ENCODE measurements at regions not wholly inside any gene's neighbourhood (a gene's known extent, or its start where the extent isn't known, plus 50 kb on each side); places are given as distances from the start of the nearest gene placed in this dataset.
"Not testable (repeated sequence)": the region's sequence is repeated elsewhere in the genome, so short reads cannot be mapped to it uniquely, and the experiment has no call there.

GRCh38 chr14:35988972-35989690 lies 163.0 kb downstream of the BRMS1L start:
- DNase-seq (ENCODE audit: low spot score), result no peak

GRCh38 chr14:35988550-35988949 lies 162.4 kb downstream of the BRMS1L start:
- DNase-seq (ENCODE audit: low spot score), result no peak

- DNase-seq (ENCODE audit: low spot score), result no peak
These were observed 161.6 kb downstream of the BRMS1L start for GRCh38 chr14:35987731-35988130.

DNA sequence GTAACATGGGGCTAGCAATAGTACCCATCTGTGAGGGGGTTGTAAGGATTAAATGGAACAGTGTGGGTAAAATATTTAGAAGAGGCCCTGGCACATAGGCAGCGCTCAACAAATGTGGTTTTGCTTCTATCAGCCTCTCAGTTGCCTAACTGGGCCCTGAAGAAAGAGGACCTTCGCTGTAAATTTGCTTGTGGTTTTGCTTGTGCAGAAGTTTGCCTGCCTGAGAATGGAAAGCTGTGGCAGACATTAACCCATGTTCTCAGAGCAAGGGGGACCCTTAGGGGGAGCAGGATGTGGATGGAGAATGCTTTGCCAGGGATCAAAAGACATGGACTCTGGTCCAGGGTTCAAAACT lies 160.1 kb downstream of the BRMS1L start:
- no peak for DNase-seq (ENCODE audit: low spot score)

DNA sequence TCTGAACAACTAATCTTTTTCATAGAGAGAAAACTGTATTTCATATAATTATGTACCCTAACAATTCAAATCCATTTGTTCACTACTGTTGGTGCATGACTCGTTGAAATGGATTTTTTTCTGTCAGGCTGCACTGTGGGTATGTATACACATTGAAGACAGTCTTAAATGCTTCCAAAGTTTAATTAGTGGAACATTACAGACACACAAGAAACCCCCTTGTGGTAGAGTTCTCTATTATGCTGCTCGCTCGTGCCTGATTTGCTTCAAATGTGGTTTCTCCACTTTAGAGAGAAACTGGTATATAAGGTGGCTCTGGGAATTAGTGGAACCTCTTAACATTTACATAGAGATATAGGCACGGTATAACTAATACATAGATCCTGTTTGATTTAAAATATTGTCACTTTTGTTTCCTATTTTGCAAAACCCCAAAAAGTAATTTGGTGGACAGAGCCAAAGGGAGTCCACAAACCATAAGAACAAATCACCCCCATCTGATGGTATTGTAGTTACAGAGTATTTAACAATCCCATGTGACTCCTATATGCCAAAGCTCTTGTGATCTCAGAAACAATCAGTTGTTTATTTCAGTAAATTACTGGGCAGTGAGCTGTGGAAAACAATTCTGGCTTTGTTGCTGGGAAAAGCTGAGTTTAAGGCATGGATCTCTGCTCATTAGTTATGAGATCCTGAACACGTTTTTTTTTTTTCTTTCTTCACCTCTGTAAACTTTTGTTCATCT lies 159.5 kb downstream of the BRMS1L start:
- DNase-seq (ENCODE audit: low spot score), result no peak

- no peak for DNase-seq (ENCODE audit: low spot score)
These were observed 153.4 kb downstream of the BRMS1L start for GRCh38 chr14:35979531-35979930.

DNA sequence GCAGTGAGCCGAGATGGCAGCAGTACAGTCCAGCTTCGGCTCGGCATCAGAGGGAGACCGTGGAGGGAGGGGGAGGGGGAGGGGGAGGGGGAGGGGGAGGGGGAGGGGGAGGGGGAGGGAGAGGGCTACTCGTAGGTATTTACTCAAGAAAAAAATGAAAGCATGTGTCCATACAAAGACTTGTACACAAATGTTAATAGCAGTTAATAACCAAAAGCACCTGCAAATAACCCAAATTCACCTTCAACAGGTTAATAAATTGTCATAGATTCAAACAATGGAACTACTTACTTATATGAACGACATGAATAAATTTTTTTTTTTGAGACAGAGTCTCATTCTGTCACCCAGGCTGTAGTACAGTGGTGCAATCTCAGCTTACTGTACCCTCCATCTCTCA lies 152.4 kb downstream of the BRMS1L start:
- DNase-seq (ENCODE audit: low spot score), result no peak

- no peak for DNase-seq (ENCODE audit: low spot score)
These were observed 149.7 kb downstream of the BRMS1L start for GRCh38 chr14:35975814-35976213.

DNA sequence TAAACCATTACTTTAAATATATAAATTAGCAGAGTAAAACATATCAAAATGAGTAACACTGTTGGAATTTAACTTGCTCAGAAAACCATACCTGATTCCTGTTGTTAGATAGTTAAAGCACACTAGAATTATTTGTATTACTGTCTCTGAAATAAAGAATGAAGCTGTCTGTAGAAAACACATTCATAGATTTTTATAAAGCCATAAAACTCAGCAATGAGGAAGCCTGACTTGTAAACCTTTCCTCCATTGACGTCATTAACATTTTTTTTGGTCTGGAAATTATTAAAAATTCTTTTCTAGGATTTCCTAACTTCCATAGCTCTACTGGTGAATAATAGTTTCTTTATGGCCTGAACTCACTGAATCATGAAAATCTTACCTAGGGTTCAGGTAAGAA lies 147.6 kb downstream of the BRMS1L start:
- DNase-seq (ENCODE audit: low spot score), result no peak

DNA sequence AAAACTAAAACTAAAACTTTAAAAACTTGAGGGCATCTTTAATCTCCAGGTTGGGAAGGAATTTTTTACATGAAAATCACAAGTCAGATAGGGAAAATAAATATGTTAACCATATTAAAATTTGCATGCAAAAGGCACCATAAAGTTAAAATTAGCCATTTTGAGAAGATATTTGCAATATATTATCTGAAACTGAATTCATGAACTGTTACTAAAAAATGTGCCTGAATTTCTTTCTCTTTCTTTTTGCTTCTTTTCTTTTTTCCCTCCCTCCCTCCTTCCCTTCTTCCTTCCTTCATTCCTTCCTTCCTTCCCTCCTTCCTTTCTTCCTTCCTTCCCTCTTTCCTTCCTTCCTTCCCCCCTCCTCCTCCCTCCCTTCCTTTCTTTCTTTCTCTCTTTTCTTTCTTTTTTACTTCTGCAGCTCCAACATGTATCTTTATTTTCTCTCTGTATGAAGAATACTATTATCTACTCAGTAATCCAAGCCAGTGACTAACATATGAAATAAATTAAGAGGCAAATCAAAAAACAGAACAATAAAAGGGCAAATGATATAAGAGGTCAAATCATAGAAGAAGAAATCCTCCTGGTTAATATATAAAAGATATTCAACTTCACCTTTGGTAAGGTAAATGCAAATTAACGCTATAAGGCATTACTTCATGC lies 146.0 kb downstream of the BRMS1L start:
- DNase-seq (ENCODE audit: low spot score), result no peak

DNA sequence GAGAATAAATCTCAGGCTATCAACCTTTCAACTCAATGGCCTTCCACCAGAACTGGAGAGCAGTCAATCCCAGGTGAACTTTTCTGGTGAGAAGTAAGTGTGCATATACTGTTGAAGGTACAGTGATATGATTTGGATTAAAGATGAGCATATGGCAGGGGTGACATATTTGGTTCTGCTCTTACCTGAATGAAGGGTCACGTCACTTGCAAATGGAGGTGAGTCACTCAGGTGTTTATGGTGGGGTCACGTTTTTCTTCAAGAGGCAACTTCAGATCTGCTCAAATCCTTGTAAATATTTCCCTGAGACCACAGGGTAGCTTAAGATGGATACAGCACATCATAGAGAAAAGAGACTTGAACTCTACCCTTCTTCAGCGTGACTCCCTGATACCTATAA lies 143.2 kb downstream of the BRMS1L start:
- no peak for DNase-seq (ENCODE audit: low spot score)

- DNase-seq (ENCODE audit: low spot score), result no peak
These were observed 139.3 kb downstream of the BRMS1L start for GRCh38 chr14:35965400-35965799.

DNA sequence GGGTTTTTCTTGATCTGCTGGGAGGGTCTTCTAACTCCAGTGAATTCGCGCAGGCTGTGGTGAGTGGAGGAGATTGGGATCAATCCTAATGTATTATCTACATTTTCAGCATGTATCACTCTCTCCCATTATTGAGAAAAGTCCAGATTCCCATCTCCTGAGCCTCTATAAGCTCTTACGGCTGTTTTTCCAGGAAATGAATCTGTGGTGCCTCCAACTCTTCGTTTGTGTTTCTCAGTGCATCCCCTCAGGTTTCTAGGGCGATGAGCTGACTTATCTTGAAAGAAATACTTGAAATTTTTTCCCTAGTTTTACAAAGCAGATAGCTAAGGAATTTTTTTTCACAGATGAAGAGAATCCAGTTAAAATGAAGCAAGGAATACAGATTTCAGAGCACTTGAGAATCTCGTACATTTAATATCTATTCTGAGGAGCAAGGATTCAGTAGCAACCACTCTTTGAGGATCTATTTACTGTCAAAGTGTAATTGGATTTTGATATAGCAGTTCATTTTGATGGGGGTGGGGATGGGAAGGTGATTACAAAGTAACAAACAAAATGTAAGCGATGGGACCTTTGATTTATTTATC lies 138.7 kb downstream of the BRMS1L start:
- DNase-seq (ENCODE audit: low spot score), result no peak

GRCh38 chr14:35963209-35963608 lies 137.1 kb downstream of the BRMS1L start:
- DNase-seq (ENCODE audit: low spot score), result no peak

GRCh38 chr14:35961697-35962274 lies 135.6 kb downstream of the BRMS1L start:
- DNase-seq (ENCODE audit: low spot score), result no peak

DNA sequence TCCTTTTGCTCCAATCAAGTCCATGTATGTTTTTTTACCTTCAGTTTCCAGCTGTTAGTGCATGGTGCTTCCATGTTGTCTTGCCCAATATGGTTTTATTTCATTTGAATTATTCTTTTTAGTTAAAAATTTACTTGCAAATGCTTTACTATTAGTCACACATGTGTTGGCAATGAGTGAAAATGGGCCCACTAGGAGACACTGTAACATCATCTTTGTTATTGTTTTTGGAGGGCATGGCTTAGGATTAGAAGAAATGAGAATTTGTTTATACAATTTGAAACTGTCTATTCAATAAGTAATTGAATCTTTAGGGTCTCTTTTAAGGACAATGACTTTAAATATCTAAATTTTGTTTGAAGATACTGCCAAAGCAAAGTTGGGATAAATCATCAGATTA lies 133.7 kb downstream of the BRMS1L start:
- DNase-seq (ENCODE audit: low spot score), result no peak

GRCh38 chr14:35958499-35958898 lies 132.4 kb downstream of the BRMS1L start:
- no peak for DNase-seq (ENCODE audit: low spot score)

DNA sequence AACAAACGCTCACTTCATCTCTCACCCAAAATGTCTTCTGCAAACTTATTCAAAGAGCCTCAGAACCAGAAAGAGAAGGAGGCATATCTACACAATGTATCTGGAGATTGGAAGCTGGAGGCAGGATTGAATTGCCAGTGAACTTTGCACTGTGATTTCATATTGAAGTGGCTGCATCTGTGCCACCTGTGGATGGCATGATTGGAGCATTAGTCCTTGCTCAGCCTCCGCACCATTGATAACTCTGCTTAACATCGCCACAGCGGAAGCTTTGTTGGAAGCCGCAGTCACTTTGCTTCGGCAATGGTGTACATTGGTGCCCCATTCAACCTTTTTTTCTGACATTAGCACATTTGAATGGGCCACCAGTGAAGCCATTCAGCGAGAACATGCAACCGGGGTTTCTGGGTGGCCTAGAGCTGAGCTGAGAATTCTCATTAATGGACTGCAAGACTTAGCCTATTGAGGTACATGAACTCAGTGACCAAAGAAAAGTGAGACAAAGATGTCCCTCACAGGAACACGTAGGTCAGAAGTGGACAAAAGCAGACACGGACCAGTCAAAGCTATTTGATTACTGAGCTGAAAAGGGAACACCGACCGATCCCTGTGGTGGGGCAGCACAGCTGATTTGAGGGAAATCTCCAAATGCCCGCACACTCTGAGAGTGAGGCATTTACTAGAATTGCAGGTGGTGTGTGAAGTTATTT lies 130.4 kb downstream of the BRMS1L start:
- DNase-seq (ENCODE audit: low spot score), result no peak

- no peak for DNase-seq (ENCODE audit: low spot score)
These were observed 126.4 kb downstream of the BRMS1L start for GRCh38 chr14:35952584-35952983.

- no peak for DNase-seq (ENCODE audit: low spot score)
These were observed 123.9 kb downstream of the BRMS1L start for GRCh38 chr14:35949920-35950513.

- DNase-seq (ENCODE audit: low spot score), result not testable (repeated sequence)
These were observed 121.8 kb downstream of the BRMS1L start for GRCh38 chr14:35947983-35948382.
